ENCODE measurements at regions not wholly inside any gene's neighbourhood (a gene's known extent, or its start where the extent isn't known, plus 50 kb on each side); places are given as distances from the start of the nearest gene placed in this dataset.

DNA sequence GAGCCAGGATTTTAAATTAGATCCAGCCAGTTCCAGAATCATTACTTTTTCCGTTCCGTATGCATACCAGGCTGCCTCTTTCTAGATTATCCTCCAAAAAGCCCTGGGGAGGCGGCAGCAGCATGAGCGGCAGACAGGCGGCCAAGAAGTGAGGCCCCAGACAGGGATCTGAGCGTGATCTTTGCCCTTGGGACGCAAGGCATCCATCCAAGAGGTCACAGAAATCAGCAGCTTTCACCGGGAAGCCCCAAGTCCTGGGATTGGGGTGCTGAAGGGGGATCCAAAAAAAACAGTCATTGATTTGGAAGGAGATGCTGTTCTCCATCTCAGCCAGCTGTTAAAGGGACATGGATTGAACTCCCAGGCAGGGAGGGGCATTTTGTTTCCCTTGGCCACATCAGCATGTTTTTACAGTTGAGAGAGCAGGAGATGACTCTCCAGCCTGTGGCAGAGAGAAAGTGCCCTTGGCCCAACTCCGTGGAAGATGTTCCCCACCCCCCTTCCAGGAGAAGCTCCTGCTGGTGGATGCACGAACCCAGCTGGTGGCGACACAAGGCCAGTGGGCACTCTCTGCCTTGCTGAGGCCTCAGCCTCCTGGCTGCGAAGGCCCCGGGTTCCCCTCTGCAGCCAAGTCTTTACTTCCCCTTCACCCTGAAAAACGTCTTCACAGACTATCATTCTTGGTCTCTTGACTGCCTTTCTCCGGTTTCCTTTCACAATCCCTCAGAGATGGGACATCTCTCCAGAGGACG lies 265.6 kb downstream of the ANAPC1 start:
- Histone ChIP-seq H3K36me3 (ENCODE audit: control insufficient read depth, insufficient read depth, low read length) (no peaks in the 10 kb centered on the region), H3K27me3 (ENCODE audit: control insufficient read depth, insufficient read depth, low read length) (no peaks in the 10 kb centered on the region), H3K4me1 (ENCODE audit: control insufficient read depth, insufficient read depth, low read length) (peaks cover 15% of the 10 kb centered on the region), H3K9me3 (ENCODE audit: control insufficient read depth, insufficient read depth, low read depth, low read length) (no peaks in the 10 kb centered on the region), H3K27ac (ENCODE audit: low read length) (peak overlapping the region; percentile 18; the same call in 1 of the 2 replicates), H3K4me3 (ENCODE audit: low read depth in 2 of 2, low read length in 2 of 2) (no peak overlapping the region)
- no peak for TF ChIP-seq POLR2AphosphoS5 (IDR thresholded peaks at IDR 0.05; ENCODE audit: low read depth, low read length)
- no peak for TF ChIP-seq SIN3A (IDR thresholded peaks at IDR 0.05; ENCODE audit: borderline replicate concordance, insufficient read depth, low read depth, low read length)
- no peak for TF ChIP-seq CTCF (IDR thresholded peaks at IDR 0.05)
- no peak for TF ChIP-seq TCF7L2 (IDR thresholded peaks at IDR 0.05; ENCODE audit: low read depth, low read length)
- TF ChIP-seq, protein P1, sequence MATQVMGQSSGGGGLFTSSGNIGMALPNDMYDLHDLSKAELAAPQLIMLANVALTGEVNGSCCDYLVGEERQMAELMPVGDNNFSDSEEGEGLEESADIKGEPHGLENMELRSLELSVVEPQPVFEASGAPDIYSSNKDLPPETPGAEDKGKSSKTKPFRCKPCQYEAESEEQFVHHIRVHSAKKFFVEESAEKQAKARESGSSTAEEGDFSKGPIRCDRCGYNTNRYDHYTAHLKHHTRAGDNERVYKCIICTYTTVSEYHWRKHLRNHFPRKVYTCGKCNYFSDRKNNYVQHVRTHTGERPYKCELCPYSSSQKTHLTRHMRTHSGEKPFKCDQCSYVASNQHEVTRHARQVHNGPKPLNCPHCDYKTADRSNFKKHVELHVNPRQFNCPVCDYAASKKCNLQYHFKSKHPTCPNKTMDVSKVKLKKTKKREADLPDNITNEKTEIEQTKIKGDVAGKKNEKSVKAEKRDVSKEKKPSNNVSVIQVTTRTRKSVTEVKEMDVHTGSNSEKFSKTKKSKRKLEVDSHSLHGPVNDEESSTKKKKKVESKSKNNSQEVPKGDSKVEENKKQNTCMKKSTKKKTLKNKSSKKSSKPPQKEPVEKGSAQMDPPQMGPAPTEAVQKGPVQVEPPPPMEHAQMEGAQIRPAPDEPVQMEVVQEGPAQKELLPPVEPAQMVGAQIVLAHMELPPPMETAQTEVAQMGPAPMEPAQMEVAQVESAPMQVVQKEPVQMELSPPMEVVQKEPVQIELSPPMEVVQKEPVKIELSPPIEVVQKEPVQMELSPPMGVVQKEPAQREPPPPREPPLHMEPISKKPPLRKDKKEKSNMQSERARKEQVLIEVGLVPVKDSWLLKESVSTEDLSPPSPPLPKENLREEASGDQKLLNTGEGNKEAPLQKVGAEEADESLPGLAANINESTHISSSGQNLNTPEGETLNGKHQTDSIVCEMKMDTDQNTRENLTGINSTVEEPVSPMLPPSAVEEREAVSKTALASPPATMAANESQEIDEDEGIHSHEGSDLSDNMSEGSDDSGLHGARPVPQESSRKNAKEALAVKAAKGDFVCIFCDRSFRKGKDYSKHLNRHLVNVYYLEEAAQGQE (IDR thresholded peaks at IDR 0.05; ENCODE audit: insufficient read depth in 1 of 2, low read depth in 2 of 2, low read length in 1 of 2): no peak
- no peak for DNase-seq (ENCODE audit: low read depth, low spot score)
- peak; percentile 47; the same call in 1 of the 2 replicates for ATAC-seq
- ChIA-PET POLR2A (no interaction called here), CTCF (interaction anchor here (0.6 kb wide), 1 partner anchor 82 kb away, joined by 7 read pairs; no protein-coding TSS in a partner anchor)
- BruUV-seq (replicated peaks): no TSS peak
- intact Hi-C loops (cut with micrococcal nuclease; ENCODE audit: unreplicated experiment) (no loop called here), in situ Hi-C loops (cut with HindIII; ENCODE audit: low pct_unique_long_range_greater_than_20kb, low sequenced_read_pairs) (no loop called here)

GRCh38 chr2:111618978-111619902 lies 264.8 kb downstream of the ANAPC1 start:
- peak overlapping the region; percentile 18; the same call in 1 of the 2 replicates for H3K27ac ChIP-seq (ENCODE audit: low read length)

More at GRCh38 chr2:111618978-111619902, 264.8 kb downstream of the ANAPC1 start:
- Histone ChIP-seq H3K4me3 (ENCODE audit: low read depth in 2 of 2, low read length in 2 of 2) (no peak overlapping the region), H3K9me3 (ENCODE audit: control insufficient read depth, insufficient read depth, low read depth, low read length) (no peaks in the 10 kb centered on the region), H3K27me3 (ENCODE audit: control insufficient read depth, insufficient read depth, low read length) (no peaks in the 10 kb centered on the region), H3K4me1 (ENCODE audit: control insufficient read depth, insufficient read depth, low read length) (peaks cover 15% of the 10 kb centered on the region), H3K36me3 (ENCODE audit: control insufficient read depth, insufficient read depth, low read length) (no peaks in the 10 kb centered on the region)
- TF ChIP-seq CTCF (IDR thresholded peaks at IDR 0.05) (peak; percentile 62), SIN3A (IDR thresholded peaks at IDR 0.05; ENCODE audit: borderline replicate concordance, insufficient read depth, low read depth, low read length) (no peak)
- intact Hi-C loops (cut with micrococcal nuclease; ENCODE audit: unreplicated experiment) (no loop called here), in situ Hi-C loops (cut with HindIII; ENCODE audit: low pct_unique_long_range_greater_than_20kb, low sequenced_read_pairs) (no loop called here)
- ATAC-seq (no peak), DNase-seq (ENCODE audit: low read depth, low spot score) (no peak)
- no TSS peak for BruUV-seq (replicated peaks)
- CTCF ChIA-PET: interaction anchor here (0.6 kb wide), 1 partner anchor 81 kb away, joined by 7 read pairs; no protein-coding TSS in a partner anchor
- POLR2A ChIA-PET: no interaction called here
